Renal cortical epithelial cell (primary cell): ENCODE measurements at regions not wholly inside any gene's neighbourhood (a gene's known extent, or its start where the extent isn't known, plus 50 kb on each side); places are given as distances from the start of the nearest gene placed in this dataset.
"Not testable (repeated sequence)": the region's sequence is repeated elsewhere in the genome, so short reads cannot be mapped to it uniquely, and the experiment has no call there.

Experiments used
- DNase-seq: peaks from one replicate; pipeline ENCODE4 v3.0.0-alpha.2; 2011; ENCODE audit warnings: low read depth

GRCh38 chr1:83135524-83136157 is 863.3 kb downstream of the TTLL7 start:
- DNase-seq = not testable (repeated sequence)

GRCh38 chr1:83134322-83135014 is 864.5 kb downstream of the TTLL7 start:
- not testable (repeated sequence) for DNase-seq

- peak; percentile 74 for DNase-seq
These were observed 867.3 kb downstream of the TTLL7 start for GRCh38 chr1:83131692-83131955.

GRCh38 chr1:83130886-83131691 is 867.8 kb downstream of the TTLL7 start:
- DNase-seq = no peak

GRCh38 chr1:83129107-83129506 is 869.8 kb downstream of the TTLL7 start:
- DNase-seq = no peak

GRCh38 chr1:83125456-83125855 is 873.5 kb downstream of the TTLL7 start:
- no peak for DNase-seq

GRCh38 chr1:83123019-83123418 is 875.9 kb downstream of the TTLL7 start:
- DNase-seq = no peak

- no peak for DNase-seq
These were observed 880.5 kb downstream of the TTLL7 start for GRCh38 chr1:83118472-83118871.

- DNase-seq = not testable (repeated sequence)
These were observed 881.9 kb downstream of the TTLL7 start for GRCh38 chr1:83117030-83117429.

- no peak for DNase-seq
These were observed 883.1 kb downstream of the TTLL7 start for GRCh38 chr1:83115785-83116184.

- DNase-seq = no peak
These were observed 884.6 kb downstream of the TTLL7 start for GRCh38 chr1:83114136-83114834.

- DNase-seq = peak; percentile 21
These were observed 885.3 kb downstream of the TTLL7 start for GRCh38 chr1:83113652-83114051.

GRCh38 chr1:83112248-83112885 is 886.6 kb downstream of the TTLL7 start:
- peak; percentile 30 for DNase-seq

- DNase-seq = no peak
These were observed 888.8 kb downstream of the TTLL7 start for GRCh38 chr1:83110156-83110555.

GRCh38 chr1:83109692-83110091 is 889.2 kb downstream of the TTLL7 start:
- no peak for DNase-seq

- no peak for DNase-seq
These were observed 894.4 kb downstream of the TTLL7 start for GRCh38 chr1:83104558-83104957.

- no peak for DNase-seq
These were observed 895.6 kb downstream of the TTLL7 start for GRCh38 chr1:83103341-83103740.

GRCh38 chr1:83102630-83103071 is 896.3 kb downstream of the TTLL7 start:
- DNase-seq = peak; percentile 51

- no peak for DNase-seq
These were observed 897.5 kb downstream of the TTLL7 start for GRCh38 chr1:83101406-83101805.

GRCh38 chr1:83100133-83100532 is 898.8 kb downstream of the TTLL7 start:
- no peak for DNase-seq

- peak; percentile 60 for DNase-seq
These were observed 900.1 kb downstream of the TTLL7 start for GRCh38 chr1:83098791-83099190.

- no peak for DNase-seq
These were observed 900.8 kb downstream of the TTLL7 start for GRCh38 chr1:83098131-83098530.
